ENCODE measurements at regions not wholly inside any gene's neighbourhood (a gene's known extent, or its start where the extent isn't known, plus 50 kb on each side); places are given as distances from the start of the nearest gene placed in this dataset.

- TF ChIP-seq, protein P1, sequence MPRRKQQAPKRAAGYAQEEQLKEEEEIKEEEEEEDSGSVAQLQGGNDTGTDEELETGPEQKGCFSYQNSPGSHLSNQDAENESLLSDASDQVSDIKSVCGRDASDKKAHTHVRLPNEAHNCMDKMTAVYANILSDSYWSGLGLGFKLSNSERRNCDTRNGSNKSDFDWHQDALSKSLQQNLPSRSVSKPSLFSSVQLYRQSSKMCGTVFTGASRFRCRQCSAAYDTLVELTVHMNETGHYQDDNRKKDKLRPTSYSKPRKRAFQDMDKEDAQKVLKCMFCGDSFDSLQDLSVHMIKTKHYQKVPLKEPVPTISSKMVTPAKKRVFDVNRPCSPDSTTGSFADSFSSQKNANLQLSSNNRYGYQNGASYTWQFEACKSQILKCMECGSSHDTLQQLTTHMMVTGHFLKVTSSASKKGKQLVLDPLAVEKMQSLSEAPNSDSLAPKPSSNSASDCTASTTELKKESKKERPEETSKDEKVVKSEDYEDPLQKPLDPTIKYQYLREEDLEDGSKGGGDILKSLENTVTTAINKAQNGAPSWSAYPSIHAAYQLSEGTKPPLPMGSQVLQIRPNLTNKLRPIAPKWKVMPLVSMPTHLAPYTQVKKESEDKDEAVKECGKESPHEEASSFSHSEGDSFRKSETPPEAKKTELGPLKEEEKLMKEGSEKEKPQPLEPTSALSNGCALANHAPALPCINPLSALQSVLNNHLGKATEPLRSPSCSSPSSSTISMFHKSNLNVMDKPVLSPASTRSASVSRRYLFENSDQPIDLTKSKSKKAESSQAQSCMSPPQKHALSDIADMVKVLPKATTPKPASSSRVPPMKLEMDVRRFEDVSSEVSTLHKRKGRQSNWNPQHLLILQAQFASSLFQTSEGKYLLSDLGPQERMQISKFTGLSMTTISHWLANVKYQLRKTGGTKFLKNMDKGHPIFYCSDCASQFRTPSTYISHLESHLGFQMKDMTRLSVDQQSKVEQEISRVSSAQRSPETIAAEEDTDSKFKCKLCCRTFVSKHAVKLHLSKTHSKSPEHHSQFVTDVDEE (CRISPR knock-in tag; IDR thresholded peaks at IDR 0.05) = no peak
- no peak for TF ChIP-seq ZFP3 (CRISPR knock-in tag; IDR thresholded peaks at IDR 0.05)
- TF ChIP-seq RARB (CRISPR knock-in tag; IDR thresholded peaks at IDR 0.05) = no peak
- TF ChIP-seq BACH2 (CRISPR knock-in tag; IDR thresholded peaks at IDR 0.05; ENCODE audit: borderline replicate concordance) = no peak
- no peak for TF ChIP-seq PPARA (CRISPR knock-in tag; IDR thresholded peaks at IDR 0.05; ENCODE audit: borderline replicate concordance)
- no peak for TF ChIP-seq ARNTL (CRISPR knock-in tag; IDR thresholded peaks at IDR 0.05; ENCODE audit: borderline replicate concordance, low read depth)
- no peak for TF ChIP-seq ZFP30 (CRISPR knock-in tag; IDR thresholded peaks at IDR 0.05)
- no peak for TF ChIP-seq GLIS3 (CRISPR knock-in tag; IDR thresholded peaks at IDR 0.05)
- TF ChIP-seq ESRRG (CRISPR knock-in tag; IDR thresholded peaks at IDR 0.05) = no peak
- TF ChIP-seq POU6F1 (CRISPR knock-in tag; IDR thresholded peaks at IDR 0.05; ENCODE audit: borderline replicate concordance, low read depth) = no peak
- no peak for TF ChIP-seq TOX (CRISPR knock-in tag; IDR thresholded peaks at IDR 0.05; ENCODE audit: borderline replicate concordance)
- no peak for TF ChIP-seq ISL1 (CRISPR knock-in tag; IDR thresholded peaks at IDR 0.05)
- TF ChIP-seq, protein P2, sequence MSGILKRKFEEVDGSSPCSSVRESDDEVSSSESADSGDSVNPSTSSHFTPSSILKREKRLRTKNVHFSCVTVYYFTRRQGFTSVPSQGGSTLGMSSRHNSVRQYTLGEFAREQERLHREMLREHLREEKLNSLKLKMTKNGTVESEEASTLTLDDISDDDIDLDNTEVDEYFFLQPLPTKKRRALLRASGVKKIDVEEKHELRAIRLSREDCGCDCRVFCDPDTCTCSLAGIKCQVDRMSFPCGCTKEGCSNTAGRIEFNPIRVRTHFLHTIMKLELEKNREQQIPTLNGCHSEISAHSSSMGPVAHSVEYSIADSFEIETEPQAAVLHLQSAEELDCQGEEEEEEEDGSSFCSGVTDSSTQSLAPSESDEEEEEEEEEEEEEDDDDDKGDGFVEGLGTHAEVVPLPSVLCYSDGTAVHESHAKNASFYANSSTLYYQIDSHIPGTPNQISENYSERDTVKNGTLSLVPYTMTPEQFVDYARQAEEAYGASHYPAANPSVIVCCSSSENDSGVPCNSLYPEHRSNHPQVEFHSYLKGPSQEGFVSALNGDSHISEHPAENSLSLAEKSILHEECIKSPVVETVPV (CRISPR knock-in tag; IDR thresholded peaks at IDR 0.05) = no peak
- no peak for TF ChIP-seq ZC3H10 (CRISPR knock-in tag; IDR thresholded peaks at IDR 0.05)
- no peak for TF ChIP-seq ZNF8 (CRISPR knock-in tag; IDR thresholded peaks at IDR 0.05)
- no peak for TF ChIP-seq SNAI2 (CRISPR knock-in tag; IDR thresholded peaks at IDR 0.05)
- no peak for TF ChIP-seq CREB5 (CRISPR knock-in tag; IDR thresholded peaks at IDR 0.05; ENCODE audit: low read depth)
- no peak for TF ChIP-seq ZNF70 (CRISPR knock-in tag; IDR thresholded peaks at IDR 0.05)
- TF ChIP-seq, protein P3, sequence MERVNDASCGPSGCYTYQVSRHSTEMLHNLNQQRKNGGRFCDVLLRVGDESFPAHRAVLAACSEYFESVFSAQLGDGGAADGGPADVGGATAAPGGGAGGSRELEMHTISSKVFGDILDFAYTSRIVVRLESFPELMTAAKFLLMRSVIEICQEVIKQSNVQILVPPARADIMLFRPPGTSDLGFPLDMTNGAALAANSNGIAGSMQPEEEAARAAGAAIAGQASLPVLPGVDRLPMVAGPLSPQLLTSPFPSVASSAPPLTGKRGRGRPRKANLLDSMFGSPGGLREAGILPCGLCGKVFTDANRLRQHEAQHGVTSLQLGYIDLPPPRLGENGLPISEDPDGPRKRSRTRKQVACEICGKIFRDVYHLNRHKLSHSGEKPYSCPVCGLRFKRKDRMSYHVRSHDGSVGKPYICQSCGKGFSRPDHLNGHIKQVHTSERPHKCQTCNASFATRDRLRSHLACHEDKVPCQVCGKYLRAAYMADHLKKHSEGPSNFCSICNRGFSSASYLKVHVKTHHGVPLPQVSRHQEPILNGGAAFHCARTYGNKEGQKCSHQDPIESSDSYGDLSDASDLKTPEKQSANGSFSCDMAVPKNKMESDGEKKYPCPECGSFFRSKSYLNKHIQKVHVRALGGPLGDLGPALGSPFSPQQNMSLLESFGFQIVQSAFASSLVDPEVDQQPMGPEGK (CRISPR knock-in tag; IDR thresholded peaks at IDR 0.05; ENCODE audit: borderline replicate concordance) = no peak
- no peak for TF ChIP-seq OSR1 (CRISPR knock-in tag; IDR thresholded peaks at IDR 0.05)
These were observed 1213.1 kb downstream of the OLFM4 start for GRCh38 chr13:54241719-54242118.

GRCh38 chr13:54248306-54248705 is 1219.7 kb downstream of the OLFM4 start:
- TF ChIP-seq, protein P1 (CRISPR knock-in tag; IDR thresholded peaks at IDR 0.05) = no peak
- no peak for TF ChIP-seq ZFP3 (CRISPR knock-in tag; IDR thresholded peaks at IDR 0.05)
- TF ChIP-seq TOX (CRISPR knock-in tag; IDR thresholded peaks at IDR 0.05; ENCODE audit: borderline replicate concordance) = no peak
- TF ChIP-seq, protein P3 (CRISPR knock-in tag; IDR thresholded peaks at IDR 0.05; ENCODE audit: borderline replicate concordance) = no peak
- no peak for TF ChIP-seq ZNF8 (CRISPR knock-in tag; IDR thresholded peaks at IDR 0.05)
- TF ChIP-seq, protein P2 (CRISPR knock-in tag; IDR thresholded peaks at IDR 0.05) = no peak
- no peak for TF ChIP-seq RARB (CRISPR knock-in tag; IDR thresholded peaks at IDR 0.05)
- TF ChIP-seq POU6F1 (CRISPR knock-in tag; IDR thresholded peaks at IDR 0.05; ENCODE audit: borderline replicate concordance, low read depth) = no peak
- no peak for ATAC-seq

More at GRCh38 chr13:54241719-54242118, 1213.1 kb downstream of the OLFM4 start:
- no peak for ATAC-seq
